GM12865 (cell line): ENCODE measurements at regions not wholly inside any gene's neighbourhood (a gene's known extent, or its start where the extent isn't known, plus 50 kb on each side); places are given as distances from the start of the nearest gene placed in this dataset.

Experiments
- DNase-seq: peaks from one replicate; pipeline ENCODE4 v3.0.0; 2010; ENCODE audit warnings: low read depth
- H3K4me3 ChIP-seq: 2 replicates; pipeline ENCODE4 v1.5.1; 2011; ENCODE audit warnings: mild to moderate bottlenecking, low read depth, low read length, control low read depth
- TF ChIP-seq, protein P1 (sequence below): IDR thresholded peaks from 2 replicates; pipeline ENCODE4 v1.5.1; 2011; ENCODE audit warnings: low read length, control low read depth, low read depth, inconsistent platforms; ENCODE audit not compliant: insufficient read depth; ENCODE audit errors: missing control alignments

DNA sequence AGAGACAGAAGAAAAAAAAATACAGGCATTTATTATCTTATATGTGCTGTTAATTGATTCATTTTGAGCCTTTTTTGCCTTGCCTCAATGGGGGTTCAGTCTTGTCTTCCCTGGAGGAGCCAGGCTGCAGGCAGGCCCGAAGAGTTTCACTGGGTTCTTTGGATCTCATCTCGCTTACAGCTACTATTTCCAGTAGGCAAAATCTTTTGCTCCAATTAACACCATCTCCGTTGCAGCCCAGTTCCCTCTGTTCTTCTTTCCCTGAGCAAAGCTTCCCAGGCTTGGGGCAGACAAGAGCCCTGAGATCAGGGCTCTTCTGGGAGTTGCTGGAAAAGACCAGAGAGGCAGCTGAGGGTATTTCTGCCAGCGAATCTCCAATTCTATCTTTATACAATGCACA, 168.8 kb upstream of the CELF4 start:
- TF ChIP-seq, protein P1, sequence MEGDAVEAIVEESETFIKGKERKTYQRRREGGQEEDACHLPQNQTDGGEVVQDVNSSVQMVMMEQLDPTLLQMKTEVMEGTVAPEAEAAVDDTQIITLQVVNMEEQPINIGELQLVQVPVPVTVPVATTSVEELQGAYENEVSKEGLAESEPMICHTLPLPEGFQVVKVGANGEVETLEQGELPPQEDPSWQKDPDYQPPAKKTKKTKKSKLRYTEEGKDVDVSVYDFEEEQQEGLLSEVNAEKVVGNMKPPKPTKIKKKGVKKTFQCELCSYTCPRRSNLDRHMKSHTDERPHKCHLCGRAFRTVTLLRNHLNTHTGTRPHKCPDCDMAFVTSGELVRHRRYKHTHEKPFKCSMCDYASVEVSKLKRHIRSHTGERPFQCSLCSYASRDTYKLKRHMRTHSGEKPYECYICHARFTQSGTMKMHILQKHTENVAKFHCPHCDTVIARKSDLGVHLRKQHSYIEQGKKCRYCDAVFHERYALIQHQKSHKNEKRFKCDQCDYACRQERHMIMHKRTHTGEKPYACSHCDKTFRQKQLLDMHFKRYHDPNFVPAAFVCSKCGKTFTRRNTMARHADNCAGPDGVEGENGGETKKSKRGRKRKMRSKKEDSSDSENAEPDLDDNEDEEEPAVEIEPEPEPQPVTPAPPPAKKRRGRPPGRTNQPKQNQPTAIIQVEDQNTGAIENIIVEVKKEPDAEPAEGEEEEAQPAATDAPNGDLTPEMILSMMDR, result no peak
- DNase-seq, result no peak

DNA sequence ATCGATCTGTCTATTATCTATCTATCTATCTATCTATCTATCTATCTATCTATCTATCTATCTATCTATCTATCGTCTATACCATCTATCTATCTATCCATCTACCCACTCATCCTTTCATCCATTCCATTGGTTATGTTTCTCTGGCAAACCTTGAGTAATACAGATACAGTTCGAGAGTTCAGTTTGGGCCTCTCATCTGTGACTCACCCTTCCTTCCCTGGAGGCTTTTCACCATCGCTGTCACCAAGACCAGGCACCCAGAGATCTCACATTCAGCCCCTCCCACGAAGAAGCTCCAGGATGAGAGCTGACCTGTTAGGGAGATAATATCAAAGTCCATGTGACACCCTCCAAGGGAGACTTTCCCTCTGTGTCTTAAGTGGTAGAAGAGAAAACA, 164.1 kb upstream of the CELF4 start:
- no peak for DNase-seq
- TF ChIP-seq, protein P1, result no peak
- H3K4me3 ChIP-seq, result no peak overlapping the region

More for the DNA sequence above, 168.8 kb upstream of the CELF4 start:
- H3K4me3 ChIP-seq, result no peak overlapping the region

DNA sequence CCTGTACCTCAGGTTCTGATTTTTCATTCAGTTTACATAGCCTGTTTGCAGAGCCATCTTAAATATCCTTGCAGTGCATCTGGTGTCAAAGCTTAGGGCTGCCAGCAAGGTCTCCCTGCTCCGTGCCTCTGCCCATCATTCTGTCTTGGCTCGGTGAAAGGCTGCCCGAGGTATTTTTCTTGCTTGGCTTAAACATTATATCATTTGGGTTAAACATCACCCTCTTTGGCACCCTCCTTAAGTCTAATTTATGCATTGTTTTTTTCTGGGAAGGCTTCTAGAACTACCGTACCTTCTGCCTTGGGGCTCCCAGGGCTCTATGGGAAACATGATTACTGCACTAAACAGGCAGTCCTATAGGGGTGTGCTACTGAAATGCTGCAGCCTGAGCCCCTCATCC, 158.6 kb upstream of the CELF4 start:
- no peak overlapping the region for H3K4me3 ChIP-seq
- TF ChIP-seq, protein P1, result no peak
- DNase-seq, result no peak

GRCh38 chr18:37721544-37722522, 156.2 kb upstream of the CELF4 start:
- TF ChIP-seq, protein P1, result no peak
- DNase-seq, result no peak
- H3K4me3 ChIP-seq, result no peak overlapping the region

DNA sequence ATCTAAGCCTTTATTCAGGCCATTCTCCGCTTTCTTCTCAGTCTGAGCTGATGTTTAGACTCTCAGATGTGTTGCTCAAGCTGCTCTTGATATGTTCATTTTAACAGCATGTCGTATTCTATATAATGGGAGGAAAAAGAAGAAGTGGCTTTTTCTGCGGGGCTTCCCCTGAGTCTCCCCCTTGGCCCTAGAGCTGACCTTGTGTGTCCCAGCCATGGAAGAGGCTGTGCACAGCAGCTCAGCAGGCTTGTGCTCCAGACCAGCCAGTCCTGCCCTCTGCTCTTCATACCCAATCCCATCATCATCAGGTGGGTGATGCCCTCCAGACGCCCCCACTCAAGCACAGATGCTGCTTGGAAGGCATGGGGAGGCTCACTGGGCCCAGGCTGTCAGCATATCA, 155.1 kb upstream of the CELF4 start:
- no peak overlapping the region for H3K4me3 ChIP-seq
- TF ChIP-seq, protein P1, result no peak

GRCh38 chr18:37717656-37718055, 152.1 kb upstream of the CELF4 start:
- H3K4me3 ChIP-seq, result no peak overlapping the region
- TF ChIP-seq, protein P1, result no peak
- no peak for DNase-seq

More for the DNA sequence above, 155.1 kb upstream of the CELF4 start:
- DNase-seq, result no peak

GRCh38 chr18:37717098-37717497, 151.5 kb upstream of the CELF4 start:
- TF ChIP-seq, protein P1, result no peak
- DNase-seq, result no peak
- no peak overlapping the region for H3K4me3 ChIP-seq
